HepG2 (cell line): ENCODE measurements at regions not wholly inside any gene's neighbourhood (a gene's known extent, or its start where the extent isn't known, plus 50 kb on each side); places are given as distances from the start of the nearest gene placed in this dataset.

Experiments
- MTF2 ChIP-seq: sonication (generic); formaldehyde crosslinking; IDR thresholded peaks from 2 replicates; pipeline ENCODE4 v1.5.0; 2020; ENCODE audit warnings: missing genetic modification reagents, borderline replicate concordance
- RAD21 ChIP-seq: fragments of 450-650 bp; formaldehyde crosslinking; IDR thresholded peaks from 2 replicates; pipeline ENCODE4 v1.5.0; 2020; ENCODE audit warnings: mild to moderate bottlenecking
- REST ChIP-seq, 2 experiments: IDR thresholded peaks; 2 replicates each; pipeline ENCODE4 v1.6.1; 2011 to 2012; ENCODE audit warnings: low read length in 2 of 2, borderline replicate concordance in 1 of 2, low read depth in 1 of 2, mild to moderate bottlenecking in 1 of 2, moderate library complexity in 1 of 2
- SP2 ChIP-seq: sonication (generic); formaldehyde crosslinking; IDR thresholded peaks from 2 replicates; pipeline ENCODE4 v1.5.1; 2020; ENCODE audit warnings: mild to moderate bottlenecking, missing genetic modification reagents
- TARDBP ChIP-seq: sonication (generic); formaldehyde crosslinking; IDR thresholded peaks from 2 replicates; pipeline ENCODE4 v1.8.0; 2022; ENCODE audit warnings: mild to moderate bottlenecking, missing genetic modification reagents
- TF ChIP-seq, protein P1 (sequence below): sonication (generic); formaldehyde crosslinking; IDR thresholded peaks from 2 replicates; pipeline ENCODE4 v1.5.0; 2020; ENCODE audit warnings: mild to moderate bottlenecking, missing genetic modification reagents, moderate library complexity

DNA sequence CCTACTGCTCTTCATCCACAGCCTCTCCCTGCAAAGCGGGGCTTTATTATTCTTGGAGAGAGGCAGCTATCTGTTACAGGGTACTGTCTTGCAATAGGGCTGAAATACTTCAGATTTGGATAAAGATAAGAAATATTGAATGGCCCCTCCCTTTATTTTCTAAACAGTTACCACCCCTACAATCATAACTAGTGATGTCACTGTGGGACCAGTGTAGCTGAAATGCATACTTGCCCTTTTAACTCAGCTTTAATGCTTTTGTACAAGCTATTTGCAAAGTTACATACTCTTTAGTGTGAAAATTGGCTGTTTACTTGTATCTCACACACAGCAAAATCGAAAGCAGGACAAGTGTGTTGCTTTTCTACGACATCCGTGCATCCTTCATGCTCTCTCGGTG, 261.7 kb upstream of the GATB start:
- TF ChIP-seq TARDBP (CRISPR knock-in tag) (no peak), MTF2 (no peak), SP2 (CRISPR knock-in tag) (no peak), REST (IDR thresholded peaks at IDR 0.05; ENCODE audit: borderline replicate concordance in 1 of 2, low read depth in 1 of 2, low read length in 2 of 2) (no peak), RAD21 (no peak)
- TF ChIP-seq, protein P1, sequence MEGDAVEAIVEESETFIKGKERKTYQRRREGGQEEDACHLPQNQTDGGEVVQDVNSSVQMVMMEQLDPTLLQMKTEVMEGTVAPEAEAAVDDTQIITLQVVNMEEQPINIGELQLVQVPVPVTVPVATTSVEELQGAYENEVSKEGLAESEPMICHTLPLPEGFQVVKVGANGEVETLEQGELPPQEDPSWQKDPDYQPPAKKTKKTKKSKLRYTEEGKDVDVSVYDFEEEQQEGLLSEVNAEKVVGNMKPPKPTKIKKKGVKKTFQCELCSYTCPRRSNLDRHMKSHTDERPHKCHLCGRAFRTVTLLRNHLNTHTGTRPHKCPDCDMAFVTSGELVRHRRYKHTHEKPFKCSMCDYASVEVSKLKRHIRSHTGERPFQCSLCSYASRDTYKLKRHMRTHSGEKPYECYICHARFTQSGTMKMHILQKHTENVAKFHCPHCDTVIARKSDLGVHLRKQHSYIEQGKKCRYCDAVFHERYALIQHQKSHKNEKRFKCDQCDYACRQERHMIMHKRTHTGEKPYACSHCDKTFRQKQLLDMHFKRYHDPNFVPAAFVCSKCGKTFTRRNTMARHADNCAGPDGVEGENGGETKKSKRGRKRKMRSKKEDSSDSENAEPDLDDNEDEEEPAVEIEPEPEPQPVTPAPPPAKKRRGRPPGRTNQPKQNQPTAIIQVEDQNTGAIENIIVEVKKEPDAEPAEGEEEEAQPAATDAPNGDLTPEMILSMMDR, result no peak
